ENCODE measurements at regions not wholly inside any gene's neighbourhood (a gene's known extent, or its start where the extent isn't known, plus 50 kb on each side); places are given as distances from the start of the nearest gene placed in this dataset.

- Mint-ChIP-seq H3K27me3 (ENCODE audit: low read depth in 3 of 3) (peaks cover 0 to 3% (median 0%) of the 10 kb centered on the region in 3 donors), H3K36me3 (no peaks in the 10 kb centered on the region), H3K27ac (no peak overlapping the region), H3K4me3 (no peak overlapping the region), H3K4me1 (no peaks in the 10 kb centered on the region), H3K9me3 (peaks cover 0 to 24% (median 4%) of the 10 kb centered on the region in 6 donors)
- no peak for DNase-seq
Observed at GRCh38 chr2:146604521-146604920, 1240.3 kb upstream of the ACVR2A start.

GRCh38 chr2:146602856-146603255 is 1242.0 kb upstream of the ACVR2A start:
- peaks cover 0 to 2% (median 0%) of the 10 kb centered on the region in 3 donors for H3K27me3 Mint-ChIP-seq (ENCODE audit: low read depth in 3 of 3)
- peaks cover 0 to 24% (median 7%) of the 10 kb centered on the region in 6 donors for H3K9me3 Mint-ChIP-seq
- no peaks in the 10 kb centered on the region for H3K36me3 Mint-ChIP-seq
- no peak for DNase-seq
- H3K27ac Mint-ChIP-seq: no peak overlapping the region
- no peak overlapping the region for H3K4me3 Mint-ChIP-seq
- no peaks in the 10 kb centered on the region for H3K4me1 Mint-ChIP-seq

GRCh38 chr2:146602383-146602782 is 1242.4 kb upstream of the ACVR2A start:
- Mint-ChIP-seq H3K36me3 (no peaks in the 10 kb centered on the region), H3K27me3 (ENCODE audit: low read depth in 3 of 3) (peaks cover 0 to 2% (median 0%) of the 10 kb centered on the region in 3 donors), H3K4me3 (no peak overlapping the region), H3K4me1 (no peaks in the 10 kb centered on the region), H3K27ac (no peak overlapping the region), H3K9me3 (peaks cover 0 to 23% (median 7%) of the 10 kb centered on the region in 6 donors)
- DNase-seq: no peak

- Mint-ChIP-seq H3K9me3 (peaks cover 0 to 19% (median 6%) of the 10 kb centered on the region in 6 donors), H3K27me3 (ENCODE audit: low read depth in 3 of 3) (peaks cover 0 to 2% (median 0%) of the 10 kb centered on the region in 3 donors), H3K4me3 (no peak overlapping the region), H3K4me1 (no peaks in the 10 kb centered on the region), H3K36me3 (no peaks in the 10 kb centered on the region), H3K27ac (no peak overlapping the region)
- no peak for DNase-seq
Observed at GRCh38 chr2:146598791-146599190, 1246.0 kb upstream of the ACVR2A start.

GRCh38 chr2:146597291-146597690 is 1247.5 kb upstream of the ACVR2A start:
- Mint-ChIP-seq H3K4me1 (no peaks in the 10 kb centered on the region), H3K36me3 (no peaks in the 10 kb centered on the region), H3K27ac (no peak overlapping the region), H3K9me3 (peaks cover 3 to 25% (median 9%) of the 10 kb centered on the region in 6 donors), H3K27me3 (ENCODE audit: low read depth in 3 of 3) (peaks cover 0 to 2% (median 0%) of the 10 kb centered on the region in 3 donors), H3K4me3 (no peak overlapping the region)
- no peak for DNase-seq

- no peaks in the 10 kb centered on the region for H3K4me1 Mint-ChIP-seq
- DNase-seq: no peak
- H3K4me3 Mint-ChIP-seq: no peak overlapping the region
- peaks cover 6 to 25% (median 19%) of the 10 kb centered on the region in 6 donors for H3K9me3 Mint-ChIP-seq
- H3K27me3 Mint-ChIP-seq (ENCODE audit: low read depth in 3 of 3): no peaks in the 10 kb centered on the region
- H3K36me3 Mint-ChIP-seq: no peaks in the 10 kb centered on the region
- H3K27ac Mint-ChIP-seq: no peak overlapping the region
Observed at GRCh38 chr2:146591908-146592307, 1252.9 kb upstream of the ACVR2A start.

GRCh38 chr2:146587291-146587713 is 1257.5 kb upstream of the ACVR2A start:
- H3K36me3 Mint-ChIP-seq: no peaks in the 10 kb centered on the region

GRCh38 chr2:146584316-146584715 is 1260.5 kb upstream of the ACVR2A start:
- Mint-ChIP-seq H3K36me3 (no peaks in the 10 kb centered on the region), H3K4me1 (no peaks in the 10 kb centered on the region), H3K27me3 (ENCODE audit: low read depth in 3 of 3) (peaks cover 0 to 4% (median 0%) of the 10 kb centered on the region in 3 donors), H3K4me3 (no peak overlapping the region), H3K27ac (no peak overlapping the region), H3K9me3 (peaks cover 6 to 31% (median 13%) of the 10 kb centered on the region in 6 donors)
- DNase-seq: no peak

More at GRCh38 chr2:146587291-146587713, 1257.5 kb upstream of the ACVR2A start:
- Mint-ChIP-seq H3K4me1 (no peaks in the 10 kb centered on the region), H3K4me3 (no peak overlapping the region), H3K27ac (no peak overlapping the region), H3K27me3 (ENCODE audit: low read depth in 3 of 3) (peaks cover 0 to 2% (median 0%) of the 10 kb centered on the region in 3 donors), H3K9me3 (peaks cover 3 to 27% (median 12%) of the 10 kb centered on the region in 6 donors)
- no peak for DNase-seq

GRCh38 chr2:146579147-146579930 is 1265.5 kb upstream of the ACVR2A start:
- Mint-ChIP-seq H3K36me3 (no peaks in the 10 kb centered on the region), H3K27me3 (ENCODE audit: low read depth in 3 of 3) (peaks cover 0 to 2% (median 0%) of the 10 kb centered on the region in 3 donors), H3K9me3 (peaks cover 0 to 10% (median 6%) of the 10 kb centered on the region in 6 donors), H3K4me3 (no peak overlapping the region), H3K4me1 (no peaks in the 10 kb centered on the region), H3K27ac (no peak overlapping the region)
- DNase-seq: no peak

- H3K36me3 Mint-ChIP-seq: no peaks in the 10 kb centered on the region
- H3K9me3 Mint-ChIP-seq: peaks cover 0 to 6% (median 3%) of the 10 kb centered on the region in 6 donors
- peaks cover 0 to 2% (median 0%) of the 10 kb centered on the region in 3 donors for H3K27me3 Mint-ChIP-seq (ENCODE audit: low read depth in 3 of 3)
Observed at GRCh38 chr2:146576339-146577111, 1268.3 kb upstream of the ACVR2A start.

GRCh38 chr2:146572598-146572997 is 1272.2 kb upstream of the ACVR2A start:
- Mint-ChIP-seq H3K36me3 (no peaks in the 10 kb centered on the region), H3K27ac (no peak overlapping the region), H3K4me3 (no peak overlapping the region), H3K27me3 (ENCODE audit: low read depth in 3 of 3) (peaks cover 0 to 2% (median 0%) of the 10 kb centered on the region in 3 donors), H3K4me1 (no peaks in the 10 kb centered on the region), H3K9me3 (peaks cover 0 to 6% (median 0%) of the 10 kb centered on the region in 6 donors)
- DNase-seq: no peak

More at GRCh38 chr2:146576339-146577111, 1268.3 kb upstream of the ACVR2A start:
- Mint-ChIP-seq H3K4me3 (no peak overlapping the region), H3K27ac (no peak overlapping the region), H3K4me1 (no peaks in the 10 kb centered on the region)
- DNase-seq: no peak

- peaks cover 0 to 2% (median 0%) of the 10 kb centered on the region in 3 donors for H3K27me3 Mint-ChIP-seq (ENCODE audit: low read depth in 3 of 3)
- peaks cover 2 to 10% (median 4%) of the 10 kb centered on the region in 6 donors for H3K9me3 Mint-ChIP-seq
- H3K4me1 Mint-ChIP-seq: no peaks in the 10 kb centered on the region
- H3K27ac Mint-ChIP-seq: no peak overlapping the region
- no peak overlapping the region for H3K4me3 Mint-ChIP-seq
- no peak for DNase-seq
- no peaks in the 10 kb centered on the region for H3K36me3 Mint-ChIP-seq
Observed at GRCh38 chr2:146561996-146562395, 1282.8 kb upstream of the ACVR2A start.

GRCh38 chr2:146547236-146547635 is 1297.6 kb upstream of the ACVR2A start:
- peaks cover 0 to 19% (median 2%) of the 10 kb centered on the region in 6 donors for H3K9me3 Mint-ChIP-seq
- H3K27me3 Mint-ChIP-seq (ENCODE audit: low read depth in 3 of 3): peaks cover 0 to 2% (median 0%) of the 10 kb centered on the region in 3 donors
- no peak overlapping the region for H3K27ac Mint-ChIP-seq
- no peaks in the 10 kb centered on the region for H3K4me1 Mint-ChIP-seq
- H3K36me3 Mint-ChIP-seq: no peaks in the 10 kb centered on the region
- no peak for DNase-seq
- no peak overlapping the region for H3K4me3 Mint-ChIP-seq

- no peak for DNase-seq
- Mint-ChIP-seq H3K9me3 (peaks cover 0 to 15% (median 0%) of the 10 kb centered on the region in 6 donors), H3K27ac (no peak overlapping the region), H3K4me1 (no peaks in the 10 kb centered on the region), H3K4me3 (no peak overlapping the region), H3K36me3 (no peaks in the 10 kb centered on the region), H3K27me3 (ENCODE audit: low read depth in 3 of 3) (no peaks in the 10 kb centered on the region)
Observed at GRCh38 chr2:146544701-146545100, 1300.1 kb upstream of the ACVR2A start.
